AG04449 (cell line): ENCODE measurements at regions not wholly inside any gene's neighbourhood (a gene's known extent, or its start where the extent isn't known, plus 50 kb on each side); places are given as distances from the start of the nearest gene placed in this dataset.

Experiments
- CTCF ChIA-PET: fragments of 350-600 bp; formaldehyde crosslinking; extraction: SDS; loops from one replicate; lab custom pipeline; 2021; ENCODE audit warnings: antibody characterized with exemption; lab: Yijun Ruan, JAX
- POLR2A ChIA-PET: fragments of 400-600, 350-600 bp; formaldehyde crosslinking; extraction: SDS; loops from one replicate; lab custom pipeline; 2020; ENCODE audit warnings: antibody characterized with exemption, inconsistent platforms; lab: Yijun Ruan, JAX
- DNase-seq: peaks from one replicate; pipeline ENCODE4 v3.0.0-alpha.2; 2010; ENCODE audit warnings: low read depth, low spot score
- H3K4me3 ChIP-seq: 2 replicates; pipeline ENCODE4 v1.5.1; 2011; ENCODE audit warnings: low read depth, mild to moderate bottlenecking, control low read depth, low read length
- CTCF ChIP-seq: IDR thresholded peaks from one replicate; pipeline ENCODE4 v1.5.1; 2011; ENCODE audit warnings: mild to moderate bottlenecking, moderate library complexity, low read length, control low read depth, inconsistent platforms; ENCODE audit not compliant: insufficient read depth; ENCODE audit errors: missing control alignments

- TF ChIP-seq CTCF = no peak
- POLR2A ChIA-PET = no interaction called here
- DNase-seq = no peak
- no peak overlapping the region for H3K4me3 ChIP-seq
- CTCF ChIA-PET = no interaction called here
Observed at GRCh38 chrX:150074175-150074574, 135.9 kb upstream of the EOLA2 start.

GRCh38 chrX:150080497-150080896, 142.2 kb upstream of the EOLA2 start:
- ChIA-PET POLR2A (no interaction called here), CTCF (no interaction called here)
- H3K4me3 ChIP-seq = no peak overlapping the region
- no peak for TF ChIP-seq CTCF
- DNase-seq = no peak

- ChIA-PET POLR2A (no interaction called here), CTCF (no interaction called here)
- no peak for DNase-seq
- no peak for TF ChIP-seq CTCF
- H3K4me3 ChIP-seq = no peak overlapping the region
Observed at GRCh38 chrX:150081076-150081475, 142.8 kb upstream of the EOLA2 start.

- H3K4me3 ChIP-seq = no peak overlapping the region
- peak; percentile 41 for DNase-seq
- ChIA-PET CTCF (interaction anchor here (1.1 to 1.6 kb wide), 3 partner anchors 9 to 47 kb away, joined by 3 to 4 read pairs (median 4); no protein-coding TSS in a partner anchor), POLR2A (interaction anchor here (1.2 kb wide), 1 partner anchor 22 kb away, joined by 5 read pairs; no protein-coding TSS in a partner anchor)
- no peak for TF ChIP-seq CTCF
Observed at GRCh38 chrX:150084496-150085229, 146.4 kb upstream of the EOLA2 start.

- no peak for DNase-seq
- TF ChIP-seq CTCF = no peak
- no peak overlapping the region for H3K4me3 ChIP-seq
- POLR2A ChIA-PET = no interaction called here
- CTCF ChIA-PET = interaction anchor here (0.6 kb wide), 1 partner anchor 398 kb away, joined by 3 read pairs; no protein-coding TSS in a partner anchor
Observed at GRCh38 chrX:150085881-150086280, 147.6 kb upstream of the EOLA2 start.

- no peak for TF ChIP-seq CTCF
- DNase-seq = no peak
- no peak overlapping the region for H3K4me3 ChIP-seq
- ChIA-PET CTCF (interaction anchor here (0.6 kb wide), 1 partner anchor 397 kb away, joined by 3 read pairs; no protein-coding TSS in a partner anchor), POLR2A (no interaction called here)
Observed at GRCh38 chrX:150086371-150086770, 148.1 kb upstream of the EOLA2 start.
